CD4-positive, alpha-beta T cell (primary cell): ENCODE measurements at regions not wholly inside any gene's neighbourhood (a gene's known extent, or its start where the extent isn't known, plus 50 kb on each side); places are given as distances from the start of the nearest gene placed in this dataset.

Source experiments
- ATAC-seq: fragments of 200-7000 bp; cut with Tn5 transposase; one replicate; pipeline ENCODE4 v1.10.0; 2022; ENCODE audit warnings: mild to moderate bottlenecking; ENCODE audit not compliant: poor library complexity
- CTCF ChIA-PET: fragments of 350-600 bp; sonication (Branson Sonifier 250); formaldehyde crosslinking; loops from one replicate; lab custom pipeline; 2021; ENCODE audit warnings: antibody characterized with exemption, inconsistent platforms; lab: Charles Lee
- POLR2A ChIA-PET: fragments of 350-600 bp; sonication (Branson Sonifier 250); formaldehyde crosslinking; loops from one replicate; lab custom pipeline; 2021; ENCODE audit warnings: antibody characterized with exemption, inconsistent platforms; lab: Charles Lee
- DNase-seq, 14 experiments: peaks; one replicate each; pipeline ENCODE4 v3.0.0-alpha.2; 2013 to 2020; ENCODE audit warnings: mixed read lengths in 2 of 14
- H3K27ac ChIP-seq, 2 donors: one replicate each; pipeline versions ENCODE4 v1.5.1 to v1.7.0; 2013; ENCODE audit warnings: low read length in 2 of 2, low read depth in 1 of 2, mild to moderate bottlenecking in 1 of 2
- H3K27me3 ChIP-seq, 2 experiments: 1 replicate in 1 of 2; 2 replicates in 1 of 2; pipeline versions ENCODE4 v1.6.1 to v1.7.0; 2013; ENCODE audit warnings: low read length in 2 of 2, control low read depth in 1 of 2, mild to moderate bottlenecking in 1 of 2, moderate library complexity in 1 of 2; ENCODE audit not compliant: insufficient read depth in 2 of 2, control insufficient read depth in 1 of 2
- H3K36me3 ChIP-seq: one replicate; pipeline ENCODE4 v1.6.1; 2013; ENCODE audit warnings: low read length, control low read depth; ENCODE audit not compliant: insufficient read depth
- H3K4me1 ChIP-seq: one replicate; pipeline ENCODE4 v1.6.1; 2013; ENCODE audit warnings: low read length, control low read depth; ENCODE audit not compliant: insufficient read depth
- H3K4me3 ChIP-seq: one replicate; pipeline ENCODE4 v1.5.1; 2013; ENCODE audit warnings: mild to moderate bottlenecking, low read length, moderate library complexity
- H3K9me3 ChIP-seq, 2 experiments: 1 replicate in 1 of 2; 2 replicates in 1 of 2; pipeline versions ENCODE4 v1.6.1 to v1.7.0; 2013; ENCODE audit warnings: low read length in 2 of 2, mild to moderate bottlenecking in 2 of 2, control low read depth in 1 of 2, moderate library complexity in 1 of 2; ENCODE audit not compliant: control insufficient read depth in 1 of 2, insufficient read depth in 1 of 2
- H3K27ac Mint-ChIP-seq: one replicate; pipeline ENCODE4 v1.8.0; 2020; ENCODE audit warnings: mixed read lengths
- H3K27me3 Mint-ChIP-seq: one replicate; pipeline ENCODE4 v1.8.0; 2021; ENCODE audit warnings: mixed read lengths
- H3K36me3 Mint-ChIP-seq: one replicate; pipeline ENCODE4 v1.8.0; 2021; ENCODE audit warnings: low read depth, mixed read lengths
- H3K4me1 Mint-ChIP-seq: one replicate; pipeline ENCODE4 v1.8.0; 2021; ENCODE audit warnings: low read depth, mixed read lengths
- H3K4me3 Mint-ChIP-seq: one replicate; pipeline ENCODE4 v1.8.0; 2020; ENCODE audit warnings: mild to moderate bottlenecking, mixed read lengths
- H3K9me3 Mint-ChIP-seq: one replicate; pipeline ENCODE4 v1.8.0; 2020; ENCODE audit warnings: mixed read lengths
- intact Hi-C, 2 experiments: fragments of 100-400 bp; cut with DNase I in 1 of 2; cut with micrococcal nuclease in 1 of 2; formaldehyde crosslinking; loops; one replicate each; pipeline versions ENCODE4 v1.15.1 to v1.9.0; 2023 to 2025; cut with DNase I, micrococcal nuclease
- TF ChIP-seq, protein P1 (sequence below): fragments of 200-600 bp; IDR thresholded peaks from one replicate; pipeline ENCODE4 v1.8.0; 2022; ENCODE audit warnings: antibody characterized with exemption, mild to moderate bottlenecking

GRCh38 chr9:87334366-87334765 lies 163.3 kb upstream of the DAPK1 start:
- TF ChIP-seq, protein P1, sequence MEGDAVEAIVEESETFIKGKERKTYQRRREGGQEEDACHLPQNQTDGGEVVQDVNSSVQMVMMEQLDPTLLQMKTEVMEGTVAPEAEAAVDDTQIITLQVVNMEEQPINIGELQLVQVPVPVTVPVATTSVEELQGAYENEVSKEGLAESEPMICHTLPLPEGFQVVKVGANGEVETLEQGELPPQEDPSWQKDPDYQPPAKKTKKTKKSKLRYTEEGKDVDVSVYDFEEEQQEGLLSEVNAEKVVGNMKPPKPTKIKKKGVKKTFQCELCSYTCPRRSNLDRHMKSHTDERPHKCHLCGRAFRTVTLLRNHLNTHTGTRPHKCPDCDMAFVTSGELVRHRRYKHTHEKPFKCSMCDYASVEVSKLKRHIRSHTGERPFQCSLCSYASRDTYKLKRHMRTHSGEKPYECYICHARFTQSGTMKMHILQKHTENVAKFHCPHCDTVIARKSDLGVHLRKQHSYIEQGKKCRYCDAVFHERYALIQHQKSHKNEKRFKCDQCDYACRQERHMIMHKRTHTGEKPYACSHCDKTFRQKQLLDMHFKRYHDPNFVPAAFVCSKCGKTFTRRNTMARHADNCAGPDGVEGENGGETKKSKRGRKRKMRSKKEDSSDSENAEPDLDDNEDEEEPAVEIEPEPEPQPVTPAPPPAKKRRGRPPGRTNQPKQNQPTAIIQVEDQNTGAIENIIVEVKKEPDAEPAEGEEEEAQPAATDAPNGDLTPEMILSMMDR, result no peak
- H3K27ac Mint-ChIP-seq, result no peak overlapping the region
- CTCF ChIA-PET, result no interaction called here
- H3K36me3 ChIP-seq, result no peaks in the 10 kb centered on the region
- intact Hi-C loops, result no loop called here
- H3K4me1 ChIP-seq, result peaks cover 4% of the 10 kb centered on the region
- peaks cover 22% of the 10 kb centered on the region for H3K27me3 Mint-ChIP-seq
- H3K9me3 Mint-ChIP-seq, result peaks cover 2% of the 10 kb centered on the region
- no peak for DNase-seq
- no peak overlapping the region for H3K4me3 ChIP-seq
- H3K4me3 Mint-ChIP-seq, result no peak overlapping the region
- no peak overlapping the region for H3K27ac ChIP-seq
- ATAC-seq, result no peak
- POLR2A ChIA-PET, result no interaction called here
- peaks cover 11% of the 10 kb centered on the region for H3K4me1 Mint-ChIP-seq
- H3K27me3 ChIP-seq, result peaks cover 17 to 25% of the 10 kb centered on the region in 2 experiments
- H3K36me3 Mint-ChIP-seq, result no peaks in the 10 kb centered on the region
- H3K9me3 ChIP-seq, result peaks cover 0 to 11% of the 10 kb centered on the region in 2 experiments

DNA sequence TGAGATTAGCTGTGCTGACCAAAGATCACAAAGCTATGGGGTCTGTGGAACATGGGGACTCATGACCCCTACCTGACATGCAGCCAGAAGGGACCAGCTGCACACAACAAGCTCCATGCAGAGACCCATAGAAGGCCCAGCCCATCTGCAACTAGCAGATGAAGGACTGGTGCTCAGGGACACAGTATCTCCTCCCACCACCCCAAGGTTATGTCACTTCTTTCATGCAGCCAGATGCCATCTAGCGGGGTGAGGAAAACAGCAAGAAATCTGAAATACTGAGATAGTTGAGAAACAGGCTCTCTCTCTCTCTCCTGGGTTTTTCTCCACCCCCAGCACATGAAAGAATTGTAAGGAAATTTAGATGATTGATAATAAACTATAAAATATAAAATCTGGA lies 161.3 kb upstream of the DAPK1 start:
- peaks cover 11% of the 10 kb centered on the region for H3K4me1 Mint-ChIP-seq
- Histone ChIP-seq H3K4me1 (peaks cover 4% of the 10 kb centered on the region), H3K9me3 (peaks cover 0 to 4% of the 10 kb centered on the region in 2 experiments), H3K27me3 (peaks cover 18 to 28% of the 10 kb centered on the region in 2 experiments), H3K27ac (no peak overlapping the region), H3K4me3 (no peak overlapping the region), H3K36me3 (no peaks in the 10 kb centered on the region)
- H3K27ac Mint-ChIP-seq, result no peak overlapping the region
- intact Hi-C loops, result loop anchor here (5.0 kb wide), 4 partner anchors 306 to 1666 kb away; no protein-coding TSS in a partner anchor
- CTCF ChIA-PET, result no interaction called here
- DNase-seq (no peak), ATAC-seq (no peak)
- H3K36me3 Mint-ChIP-seq, result no peaks in the 10 kb centered on the region
- H3K4me3 Mint-ChIP-seq, result no peak overlapping the region
- TF ChIP-seq, protein P1, result no peak
- H3K9me3 Mint-ChIP-seq, result peaks cover 2% of the 10 kb centered on the region
- peaks cover 32% of the 10 kb centered on the region for H3K27me3 Mint-ChIP-seq
- POLR2A ChIA-PET, result no interaction called here

DNA sequence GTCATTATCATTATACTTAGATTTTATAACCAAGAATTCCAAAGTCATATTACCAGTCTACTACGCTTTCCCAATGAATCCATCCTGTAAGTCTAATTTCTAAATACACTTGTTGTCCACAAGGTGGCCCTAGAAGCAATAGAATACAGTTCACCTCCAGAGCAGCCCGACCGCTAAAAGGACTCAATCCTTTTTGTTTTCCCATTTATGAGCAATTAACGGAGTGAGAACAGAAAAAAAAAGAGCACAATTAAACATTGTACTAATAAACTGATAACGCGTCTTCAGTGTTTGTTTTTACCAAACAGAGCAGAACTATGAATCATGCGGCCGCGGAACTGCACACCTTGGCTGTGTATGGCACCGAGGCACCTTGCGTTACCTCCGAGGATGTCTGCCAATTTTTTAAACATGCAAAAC lies 160.7 kb upstream of the DAPK1 start:
- DNase-seq (peak in 4 of 14 experiments; percentile 2 to 56 (median 36)), ATAC-seq (no peak)
- Histone ChIP-seq H3K27ac (no peak overlapping the region), H3K27me3 (peaks cover 20 to 28% of the 10 kb centered on the region in 2 experiments), H3K36me3 (no peaks in the 10 kb centered on the region), H3K4me3 (peak overlapping the region; percentile 29), H3K4me1 (peaks cover 4% of the 10 kb centered on the region), H3K9me3 (no peaks in the 10 kb centered on the region)
- Mint-ChIP-seq H3K4me1 (peaks cover 11% of the 10 kb centered on the region), H3K27me3 (peaks cover 34% of the 10 kb centered on the region), H3K36me3 (no peaks in the 10 kb centered on the region), H3K27ac (no peak overlapping the region), H3K4me3 (peak overlapping the region; percentile 83), H3K9me3 (no peaks in the 10 kb centered on the region)
- CTCF ChIA-PET, result no interaction called here
- TF ChIP-seq, protein P1, result peak; percentile 72
- intact Hi-C loops, result loop anchor here (1.0 to 5.0 kb wide), 6 partner anchors 305 to 1665 kb away; no protein-coding TSS in a partner anchor
- POLR2A ChIA-PET, result no interaction called here
